ENCODE measurements at regions not wholly inside any gene's neighbourhood (a gene's known extent, or its start where the extent isn't known, plus 50 kb on each side); places are given as distances from the start of the nearest gene placed in this dataset.

DNA sequence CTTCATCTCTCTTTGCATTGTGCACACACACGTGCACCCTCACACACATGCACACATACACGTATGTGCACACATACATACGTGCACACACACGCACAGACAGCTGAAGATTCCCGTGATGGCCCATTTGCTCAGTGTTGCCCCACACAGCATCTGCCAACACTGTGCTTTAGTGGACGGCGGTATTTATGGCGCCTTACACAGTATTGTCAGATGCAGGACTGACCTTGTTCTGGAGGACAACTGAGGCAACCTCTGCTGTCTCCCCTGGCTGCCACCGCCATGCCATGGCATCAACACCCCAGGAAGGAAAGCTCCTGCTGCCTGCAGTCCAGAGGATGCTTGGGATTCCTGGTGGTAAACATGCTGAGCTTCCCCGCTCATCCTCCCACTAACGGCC lies 316.4 kb downstream of the TEX29 start:
- TF ChIP-seq, protein P1, sequence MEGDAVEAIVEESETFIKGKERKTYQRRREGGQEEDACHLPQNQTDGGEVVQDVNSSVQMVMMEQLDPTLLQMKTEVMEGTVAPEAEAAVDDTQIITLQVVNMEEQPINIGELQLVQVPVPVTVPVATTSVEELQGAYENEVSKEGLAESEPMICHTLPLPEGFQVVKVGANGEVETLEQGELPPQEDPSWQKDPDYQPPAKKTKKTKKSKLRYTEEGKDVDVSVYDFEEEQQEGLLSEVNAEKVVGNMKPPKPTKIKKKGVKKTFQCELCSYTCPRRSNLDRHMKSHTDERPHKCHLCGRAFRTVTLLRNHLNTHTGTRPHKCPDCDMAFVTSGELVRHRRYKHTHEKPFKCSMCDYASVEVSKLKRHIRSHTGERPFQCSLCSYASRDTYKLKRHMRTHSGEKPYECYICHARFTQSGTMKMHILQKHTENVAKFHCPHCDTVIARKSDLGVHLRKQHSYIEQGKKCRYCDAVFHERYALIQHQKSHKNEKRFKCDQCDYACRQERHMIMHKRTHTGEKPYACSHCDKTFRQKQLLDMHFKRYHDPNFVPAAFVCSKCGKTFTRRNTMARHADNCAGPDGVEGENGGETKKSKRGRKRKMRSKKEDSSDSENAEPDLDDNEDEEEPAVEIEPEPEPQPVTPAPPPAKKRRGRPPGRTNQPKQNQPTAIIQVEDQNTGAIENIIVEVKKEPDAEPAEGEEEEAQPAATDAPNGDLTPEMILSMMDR (IDR thresholded peaks at IDR 0.05; ENCODE audit: borderline replicate concordance, control extremely low read depth, extremely low read depth, insufficient read depth, missing control alignments), result no peak
- in situ Hi-C loops (cut with MboI; ENCODE audit: low sequenced_read_pairs, unreplicated experiment), result no loop called here
- no peak for DNase-seq (ENCODE audit: low spot score)

DNA sequence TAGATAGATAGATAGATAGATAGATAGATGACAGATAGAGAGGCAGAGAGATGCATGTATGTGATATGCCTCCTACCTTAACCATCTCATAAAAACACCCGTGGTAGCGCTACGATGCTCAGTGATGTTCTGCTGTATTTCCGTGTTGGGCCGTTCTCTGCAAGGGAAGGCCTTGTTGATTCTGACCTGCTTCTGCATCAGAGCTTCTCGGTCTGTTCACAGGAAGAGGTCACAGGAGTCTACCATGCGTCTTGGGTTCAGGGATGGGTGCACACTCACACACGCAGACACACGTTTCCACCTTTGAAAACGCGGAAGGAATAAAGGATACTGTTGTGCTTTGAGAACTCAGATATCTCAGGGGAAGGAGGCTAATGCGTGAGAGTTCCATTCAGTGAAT lies 316.9 kb downstream of the TEX29 start:
- TF ChIP-seq, protein P1 (IDR thresholded peaks at IDR 0.05; ENCODE audit: borderline replicate concordance, control extremely low read depth, extremely low read depth, insufficient read depth, missing control alignments), result no peak
- no peak for DNase-seq (ENCODE audit: low spot score)
- in situ Hi-C loops (cut with MboI; ENCODE audit: low sequenced_read_pairs, unreplicated experiment), result no loop called here

DNA sequence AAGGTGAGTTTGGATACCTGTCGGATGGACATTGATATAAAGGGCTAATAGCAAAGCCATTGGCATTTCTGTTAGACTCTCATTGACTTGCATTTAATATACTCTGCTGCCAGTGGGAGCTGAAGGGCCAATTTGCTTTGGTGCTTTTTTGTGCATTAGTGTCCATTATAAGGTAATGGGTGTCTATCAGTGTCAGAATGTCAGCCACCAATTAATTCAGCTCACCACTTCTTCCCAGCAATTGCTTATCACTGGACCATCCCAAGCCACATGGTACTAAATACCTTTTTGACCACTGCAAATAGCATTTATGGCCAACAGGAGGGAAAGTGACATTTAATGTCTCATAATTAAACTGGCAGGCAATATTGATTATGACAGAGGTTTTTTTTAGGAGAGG lies 317.8 kb downstream of the TEX29 start:
- TF ChIP-seq, protein P1 (IDR thresholded peaks at IDR 0.05; ENCODE audit: borderline replicate concordance, control extremely low read depth, extremely low read depth, insufficient read depth, missing control alignments), result no peak
- in situ Hi-C loops (cut with MboI; ENCODE audit: low sequenced_read_pairs, unreplicated experiment), result no loop called here
- DNase-seq (ENCODE audit: low spot score), result no peak

DNA sequence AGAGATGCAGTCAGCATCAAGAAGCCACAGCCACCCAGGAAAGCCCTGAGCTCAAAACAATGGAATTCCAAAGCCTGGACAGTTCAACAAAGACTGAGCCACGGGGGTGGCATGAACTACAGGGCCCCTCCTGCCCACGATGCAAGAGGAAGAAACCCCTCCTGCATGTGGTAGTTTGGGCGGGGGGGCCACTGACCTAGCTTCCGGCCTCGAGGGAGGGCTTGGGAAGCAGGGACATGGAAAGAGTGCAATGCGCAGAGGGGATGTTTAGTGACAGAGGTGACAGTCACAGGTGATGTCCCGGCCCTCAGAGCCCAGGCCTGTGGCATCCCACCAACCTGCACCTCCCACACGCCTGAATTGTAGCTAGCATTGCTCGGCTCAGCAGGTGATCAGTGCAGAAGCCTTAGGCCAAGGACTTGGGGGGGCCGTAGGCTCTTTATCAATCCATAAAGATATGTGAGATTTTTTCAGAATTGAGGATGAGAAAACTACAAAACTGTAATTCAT lies 318.8 kb downstream of the TEX29 start:
- DNase-seq (ENCODE audit: low spot score), result no peak
- in situ Hi-C loops (cut with MboI; ENCODE audit: low sequenced_read_pairs, unreplicated experiment), result no loop called here
- TF ChIP-seq, protein P1 (IDR thresholded peaks at IDR 0.05; ENCODE audit: borderline replicate concordance, control extremely low read depth, extremely low read depth, insufficient read depth, missing control alignments), result no peak

DNA sequence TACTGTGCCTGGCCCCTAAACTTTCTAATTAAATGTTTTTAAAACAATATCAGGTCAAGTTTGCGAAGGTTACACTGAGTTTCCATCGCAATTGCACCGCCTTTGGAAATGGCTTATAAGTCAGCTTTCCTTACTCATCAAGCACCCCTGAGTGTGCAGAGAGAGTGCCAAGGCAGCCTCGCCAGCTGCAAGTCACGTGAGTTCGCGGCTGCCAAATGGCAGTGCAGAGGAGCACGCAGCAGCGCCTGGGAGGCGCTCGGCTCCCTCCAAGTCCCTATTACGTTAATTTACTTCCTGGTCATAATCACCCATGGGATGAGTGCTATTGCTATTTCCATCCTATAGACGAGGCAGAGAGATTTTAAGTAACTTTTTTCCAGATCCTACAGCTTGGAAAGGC lies 319.6 kb downstream of the TEX29 start:
- no peak for DNase-seq (ENCODE audit: low spot score)
- in situ Hi-C loops (cut with MboI; ENCODE audit: low sequenced_read_pairs, unreplicated experiment), result no loop called here
- TF ChIP-seq, protein P1 (IDR thresholded peaks at IDR 0.05; ENCODE audit: borderline replicate concordance, control extremely low read depth, extremely low read depth, insufficient read depth, missing control alignments), result no peak

DNA sequence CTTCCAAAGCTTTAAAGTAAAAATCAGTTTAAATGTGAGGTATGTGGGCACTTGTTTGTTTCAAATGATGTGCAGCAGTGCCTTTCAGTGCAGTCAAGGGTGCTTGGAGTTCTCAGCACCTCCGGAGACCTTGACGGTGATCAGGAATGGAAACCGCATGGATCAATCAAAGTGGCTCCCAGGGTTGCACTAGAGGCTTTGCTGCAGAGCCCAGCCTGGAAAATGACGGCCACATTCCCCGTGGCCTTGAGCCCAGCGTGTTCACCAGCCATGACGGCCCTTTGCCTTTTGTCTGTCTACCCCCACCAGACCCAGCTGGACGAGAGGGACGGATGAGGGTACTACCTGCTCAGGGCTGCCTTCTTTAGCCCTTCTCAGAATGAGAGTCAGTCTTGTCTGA lies 320.0 kb downstream of the TEX29 start:
- in situ Hi-C loops (cut with MboI; ENCODE audit: low sequenced_read_pairs, unreplicated experiment), result no loop called here
- TF ChIP-seq, protein P1 (IDR thresholded peaks at IDR 0.05; ENCODE audit: borderline replicate concordance, control extremely low read depth, extremely low read depth, insufficient read depth, missing control alignments), result no peak
- DNase-seq (ENCODE audit: low spot score), result no peak

All from GM13976 (cell line).